ENCODE measurements at regions not wholly inside any gene's neighbourhood (a gene's known extent, or its start where the extent isn't known, plus 50 kb on each side); places are given as distances from the start of the nearest gene placed in this dataset.

DNA sequence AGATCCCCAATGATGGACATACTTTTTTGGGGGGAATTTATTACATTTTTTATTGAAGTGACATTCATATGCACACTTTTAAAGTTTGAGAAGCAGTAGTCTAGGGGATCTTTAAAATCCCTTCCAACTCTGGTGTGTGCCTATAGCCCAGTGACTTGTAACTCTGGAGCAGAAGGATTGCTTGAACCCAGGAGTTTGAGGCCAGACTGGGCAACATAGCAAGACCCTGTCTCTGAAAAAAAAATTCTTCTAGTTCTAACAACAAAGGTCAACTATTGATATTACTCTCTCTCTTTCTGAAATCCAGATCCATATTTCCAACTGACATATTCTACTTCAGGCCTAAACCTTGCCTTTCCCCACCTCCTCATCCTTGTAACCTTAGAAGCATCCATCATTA, 148.2 kb upstream of the SPRY4 start:
- H3K4me3 ChIP-seq (ENCODE audit: low read depth, poor library complexity, severe bottlenecking) = no peak overlapping the region
- intact Hi-C loops (cut with DNase I; ENCODE audit: low total_unique reads) = no loop called here
- DNase-seq (ENCODE audit: low spot score in 2 of 2) = no peak
- no peak for TF ChIP-seq POLR2A (IDR thresholded peaks at IDR 0.05)
- TF ChIP-seq, protein P1, sequence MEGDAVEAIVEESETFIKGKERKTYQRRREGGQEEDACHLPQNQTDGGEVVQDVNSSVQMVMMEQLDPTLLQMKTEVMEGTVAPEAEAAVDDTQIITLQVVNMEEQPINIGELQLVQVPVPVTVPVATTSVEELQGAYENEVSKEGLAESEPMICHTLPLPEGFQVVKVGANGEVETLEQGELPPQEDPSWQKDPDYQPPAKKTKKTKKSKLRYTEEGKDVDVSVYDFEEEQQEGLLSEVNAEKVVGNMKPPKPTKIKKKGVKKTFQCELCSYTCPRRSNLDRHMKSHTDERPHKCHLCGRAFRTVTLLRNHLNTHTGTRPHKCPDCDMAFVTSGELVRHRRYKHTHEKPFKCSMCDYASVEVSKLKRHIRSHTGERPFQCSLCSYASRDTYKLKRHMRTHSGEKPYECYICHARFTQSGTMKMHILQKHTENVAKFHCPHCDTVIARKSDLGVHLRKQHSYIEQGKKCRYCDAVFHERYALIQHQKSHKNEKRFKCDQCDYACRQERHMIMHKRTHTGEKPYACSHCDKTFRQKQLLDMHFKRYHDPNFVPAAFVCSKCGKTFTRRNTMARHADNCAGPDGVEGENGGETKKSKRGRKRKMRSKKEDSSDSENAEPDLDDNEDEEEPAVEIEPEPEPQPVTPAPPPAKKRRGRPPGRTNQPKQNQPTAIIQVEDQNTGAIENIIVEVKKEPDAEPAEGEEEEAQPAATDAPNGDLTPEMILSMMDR (IDR thresholded peaks at IDR 0.05) = no peak

DNA sequence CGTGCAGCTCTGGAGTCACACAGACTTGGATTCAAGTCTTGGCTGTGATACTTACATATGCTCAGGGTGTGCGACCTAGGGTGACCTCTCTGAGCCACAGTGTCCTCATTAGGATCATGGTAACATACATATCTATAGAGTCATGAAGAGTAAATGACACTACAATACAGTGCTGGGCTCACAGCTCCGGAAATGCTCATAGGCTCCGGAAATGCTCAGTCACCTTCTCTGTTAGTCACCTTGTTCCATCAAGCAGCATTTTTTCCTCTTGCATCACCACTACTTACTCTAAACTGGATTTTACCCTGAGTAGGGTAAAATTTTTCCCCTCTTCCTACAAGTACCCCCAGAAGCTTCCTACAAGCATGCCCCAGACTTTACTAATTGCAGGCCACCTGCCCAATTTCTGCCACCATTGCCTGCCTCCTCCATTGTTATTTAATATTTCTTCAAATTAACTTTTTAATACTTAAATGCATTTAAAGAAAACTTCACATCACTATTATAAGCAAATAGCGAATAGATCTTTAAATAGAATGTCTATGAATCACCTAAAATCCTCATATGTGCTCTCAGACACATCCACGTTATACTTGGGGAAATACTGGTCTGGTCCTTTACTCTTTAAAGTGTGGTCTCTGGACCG, 147.6 kb upstream of the SPRY4 start:
- peak in 1 of 2 donors; percentile 34 for DNase-seq (ENCODE audit: low spot score in 2 of 2)
- intact Hi-C loops (cut with DNase I; ENCODE audit: low total_unique reads) = no loop called here
- no peak overlapping the region for H3K4me3 ChIP-seq (ENCODE audit: low read depth, poor library complexity, severe bottlenecking)
- TF ChIP-seq, protein P1 (IDR thresholded peaks at IDR 0.05) = no peak
- no peak for TF ChIP-seq POLR2A (IDR thresholded peaks at IDR 0.05)
- WGBS, 2 donors = 82 to 88% methylated on average over 7 of the region's 7 CpGs

DNA sequence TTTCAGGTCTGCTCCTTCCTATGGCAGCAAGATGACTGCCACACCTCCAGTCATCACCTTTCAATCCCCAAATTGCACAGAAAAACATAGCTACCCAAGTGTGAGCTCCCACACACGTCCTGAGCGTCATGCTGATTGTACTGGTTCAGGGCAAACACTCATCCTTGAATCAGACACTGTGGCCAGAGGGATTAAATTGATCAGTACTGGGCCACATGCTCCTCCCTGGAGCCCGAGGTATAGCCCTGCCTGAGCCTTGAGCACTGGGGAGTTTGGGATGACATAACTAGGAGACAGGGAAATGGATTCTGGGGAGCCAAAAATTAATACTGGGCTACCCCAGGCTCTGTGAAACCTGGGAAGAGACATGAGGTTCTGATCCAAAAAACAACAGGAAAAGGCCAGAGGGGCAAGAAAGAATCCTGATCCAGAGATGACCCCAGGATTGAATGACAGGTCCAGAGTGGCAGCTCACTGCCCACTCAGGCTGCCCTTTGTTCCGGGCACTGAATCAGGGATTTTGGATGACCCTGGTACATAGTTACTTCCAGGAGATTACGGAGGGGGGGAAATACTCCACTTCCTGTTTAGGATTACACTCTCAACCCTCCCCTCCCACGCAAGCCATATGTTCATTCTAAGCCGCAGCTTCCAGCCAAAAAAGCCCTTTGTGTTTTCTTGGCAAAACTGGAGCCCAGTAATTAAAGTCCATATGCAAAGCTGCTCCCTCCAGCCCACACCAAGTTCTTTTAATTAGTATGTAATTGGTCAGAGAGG, 141.6 kb upstream of the SPRY4 start:
- intact Hi-C loops (cut with DNase I; ENCODE audit: low total_unique reads) = no loop called here
- H3K4me3 ChIP-seq (ENCODE audit: low read depth, poor library complexity, severe bottlenecking) = no peak overlapping the region
- peak in 1 of 2 donors; percentile 59 for DNase-seq (ENCODE audit: low spot score in 2 of 2)
- TF ChIP-seq POLR2A (IDR thresholded peaks at IDR 0.05) = no peak
- TF ChIP-seq, protein P1 (IDR thresholded peaks at IDR 0.05) = no peak
- WGBS, 2 donors = 58 to 73% methylated on average over 7 of the region's 7 CpGs

GRCh38 chr5:142465476-142465875, 140.7 kb upstream of the SPRY4 start:
- 81 to 90% methylated on average over 1 of the region's 1 CpG for WGBS, 2 donors
- intact Hi-C loops (cut with DNase I; ENCODE audit: low total_unique reads) = no loop called here
- H3K4me3 ChIP-seq (ENCODE audit: low read depth, poor library complexity, severe bottlenecking) = no peak overlapping the region
- DNase-seq (ENCODE audit: low spot score in 2 of 2) = peak in 1 of 2 donors; percentile 10
- no peak for TF ChIP-seq POLR2A (IDR thresholded peaks at IDR 0.05)
- TF ChIP-seq, protein P1 (IDR thresholded peaks at IDR 0.05) = no peak

- TF ChIP-seq POLR2A (IDR thresholded peaks at IDR 0.05) = no peak
- WGBS, 2 donors = 90 to 92% methylated on average over 2 of the region's 2 CpGs
- DNase-seq (ENCODE audit: low spot score in 2 of 2) = peak in 1 of 2 donors; percentile 10
- intact Hi-C loops (cut with DNase I; ENCODE audit: low total_unique reads) = no loop called here
- H3K4me3 ChIP-seq (ENCODE audit: low read depth, poor library complexity, severe bottlenecking) = no peak overlapping the region
Measured at GRCh38 chr5:142463904-142464303, 139.1 kb upstream of the SPRY4 start.

DNA sequence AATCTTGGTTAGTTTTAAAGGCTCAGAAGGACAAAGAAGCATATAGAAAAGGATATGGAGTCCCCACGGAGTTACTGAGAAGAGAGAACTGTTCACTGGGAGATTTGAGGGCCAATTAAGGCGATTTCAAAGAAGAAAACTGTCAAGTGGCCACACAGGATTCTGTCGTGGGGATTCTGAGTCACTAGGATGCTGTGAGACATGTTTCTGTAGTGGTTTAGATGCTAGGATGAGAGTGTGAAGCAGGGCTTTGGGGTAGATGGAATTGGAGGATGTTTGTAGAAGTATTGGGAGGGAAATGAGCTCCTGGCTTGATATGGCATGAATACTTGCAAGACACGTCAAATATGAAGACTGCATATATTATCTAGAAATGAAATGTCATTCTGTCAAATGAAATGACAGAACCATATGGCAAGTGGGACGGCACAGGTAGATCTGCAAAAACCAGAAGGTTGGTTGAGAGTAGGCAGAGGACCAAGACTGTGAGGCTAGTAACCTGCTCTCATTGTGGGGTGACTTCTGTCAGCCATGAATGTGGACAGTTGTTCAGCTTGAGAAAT, 136.3 kb upstream of the SPRY4 start:
- TF ChIP-seq POLR2A (IDR thresholded peaks at IDR 0.05) = no peak
- TF ChIP-seq, protein P1 (IDR thresholded peaks at IDR 0.05) = no peak
- intact Hi-C loops (cut with DNase I; ENCODE audit: low total_unique reads) = no loop called here
- no peak overlapping the region for H3K4me3 ChIP-seq (ENCODE audit: low read depth, poor library complexity, severe bottlenecking)
- 85 to 87% methylated on average over 5 of the region's 5 CpGs for WGBS, 2 donors
- peak in 1 of 2 donors; percentile 6 for DNase-seq (ENCODE audit: low spot score in 2 of 2)

Data from lower leg skin (tissue), 4 donors.